Panc1 (cell line): ENCODE measurements at regions not wholly inside any gene's neighbourhood (a gene's known extent, or its start where the extent isn't known, plus 50 kb on each side); places are given as distances from the start of the nearest gene placed in this dataset.

Source experiments
- ATAC-seq: fragments of 200-7000 bp; cut with Tn5 transposase; 2 replicates; pipeline ENCODE4 v1.9.1; 2020; ENCODE audit warnings: mild to moderate bottlenecking, moderate library complexity
- BruUV-seq: library from RNA; stranded (reverse); fragments of 400-500 nt; replicated peaks from 2 replicates; lab custom pipeline; 2021; lab: Mats Ljungman, UMichigan
- CTCF ChIA-PET: fragments of 300-600 bp; sonication (Branson Sonifier 250); formaldehyde crosslinking; loops from one replicate; lab custom pipeline; 2022; ENCODE audit warnings: antibody characterized with exemption; lab: Charles Lee
- POLR2A ChIA-PET: fragments of 300-600 bp; sonication (Branson Sonifier 250); formaldehyde crosslinking; loops from one replicate; lab custom pipeline; 2022; ENCODE audit warnings: antibody characterized with exemption; lab: Charles Lee
- DNase-seq: peaks from one replicate; pipeline ENCODE4 v3.0.0-alpha.2; 2010; ENCODE audit warnings: low read depth, low spot score
- H3K27ac ChIP-seq: 2 replicates; pipeline ENCODE4 v1.5.1; 2011; ENCODE audit warnings: mild to moderate bottlenecking, low read length, inconsistent platforms
- H3K27me3 ChIP-seq: fragments of 200-500 bp; sonication (Bioruptor generic); 2 replicates; pipeline ENCODE4 v1.6.0; 2014; ENCODE audit warnings: low read length, inconsistent platforms; ENCODE audit not compliant: control insufficient read depth, insufficient read depth
- H3K36me3 ChIP-seq: fragments of 200-500 bp; sonication (Bioruptor generic); 2 replicates; pipeline ENCODE4 v1.5.1; 2014; ENCODE audit warnings: inconsistent platforms, mild to moderate bottlenecking, low read length, moderate library complexity; ENCODE audit not compliant: control insufficient read depth, insufficient read depth
- H3K4me1 ChIP-seq: 2 replicates; pipeline ENCODE4 v1.5.1; 2011; ENCODE audit warnings: inconsistent platforms, mild to moderate bottlenecking, low read length, moderate library complexity; ENCODE audit not compliant: control insufficient read depth, insufficient read depth
- H3K4me3 ChIP-seq, 2 experiments: 2 replicates each; pipeline ENCODE4 v1.5.1; 2011 to 2012; ENCODE audit warnings: low read depth in 2 of 2, low read length in 2 of 2, mild to moderate bottlenecking in 2 of 2, inconsistent platforms in 1 of 2, moderate library complexity in 1 of 2
- H3K9me3 ChIP-seq: fragments of 200-500 bp; sonication (Bioruptor generic); 2 replicates; pipeline ENCODE4 v1.5.1; 2014; ENCODE audit warnings: low read depth, mild to moderate bottlenecking, inconsistent platforms, low read length, moderate library complexity; ENCODE audit not compliant: control insufficient read depth, insufficient read depth
- POLR2AphosphoS5 ChIP-seq: IDR thresholded peaks from 2 replicates; pipeline ENCODE4 v1.6.1; 2012; ENCODE audit warnings: mild to moderate bottlenecking, low read depth, low read length, moderate library complexity
- SIN3A ChIP-seq: IDR thresholded peaks from 2 replicates; pipeline ENCODE4 v1.6.1; 2012; ENCODE audit warnings: low read depth, mild to moderate bottlenecking, low read length, moderate library complexity, borderline replicate concordance; ENCODE audit not compliant: insufficient read depth
- TCF7L2 ChIP-seq: IDR thresholded peaks from 2 replicates; pipeline ENCODE4 v1.6.1; 2011; ENCODE audit warnings: mild to moderate bottlenecking, low read depth, low read length, inconsistent platforms
- in situ Hi-C: cut with HindIII; loops from 2 replicates; pipeline ENCODE4 v1.10.0; 2016; ENCODE audit warnings: low sequenced_read_pairs, low pct_unique_long_range_greater_than_20kb
- intact Hi-C: fragments of 100-400 bp; cut with micrococcal nuclease; formaldehyde crosslinking; loops from one replicate; pipeline ENCODE4 v1.10.0; 2022; ENCODE audit not compliant: unreplicated experiment
- TF ChIP-seq, protein P1 (sequence below), 2 experiments: IDR thresholded peaks; 2 replicates each; pipeline ENCODE4 v1.6.1; 2011 to 2012; ENCODE audit warnings: low read depth in 2 of 2, control low read depth in 1 of 2, low read length in 1 of 2, mild to moderate bottlenecking in 1 of 2, moderate library complexity in 1 of 2; ENCODE audit not compliant: insufficient read depth in 1 of 2
- TF ChIP-seq, protein P2 (sequence below): fragments of 450-650 bp; IDR thresholded peaks from 2 replicates; pipeline ENCODE4 v1.5.1; 2017; ENCODE audit warnings: mild to moderate bottlenecking

DNA sequence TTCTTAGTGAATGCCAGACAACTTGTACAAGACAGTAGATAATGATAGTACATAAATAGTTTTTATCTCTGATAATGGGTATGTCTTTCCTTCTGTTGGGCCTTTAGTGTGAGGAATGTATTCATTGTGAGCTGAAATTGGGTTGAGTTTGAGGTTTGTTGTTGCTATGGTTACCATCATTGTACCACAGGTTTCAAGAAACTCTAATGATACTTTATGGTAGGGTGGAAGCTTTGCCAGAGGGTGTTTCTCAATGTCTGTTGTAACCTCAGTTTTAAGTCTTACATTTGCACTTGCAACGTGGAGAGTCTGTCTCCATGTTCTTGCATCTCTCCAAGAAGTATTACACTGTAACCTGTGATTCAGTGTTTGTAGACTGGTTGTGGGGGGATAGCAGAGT, 1550.1 kb downstream of the MAT2B start:
- POLR2A ChIA-PET, result no interaction called here
- TF ChIP-seq, protein P1, sequence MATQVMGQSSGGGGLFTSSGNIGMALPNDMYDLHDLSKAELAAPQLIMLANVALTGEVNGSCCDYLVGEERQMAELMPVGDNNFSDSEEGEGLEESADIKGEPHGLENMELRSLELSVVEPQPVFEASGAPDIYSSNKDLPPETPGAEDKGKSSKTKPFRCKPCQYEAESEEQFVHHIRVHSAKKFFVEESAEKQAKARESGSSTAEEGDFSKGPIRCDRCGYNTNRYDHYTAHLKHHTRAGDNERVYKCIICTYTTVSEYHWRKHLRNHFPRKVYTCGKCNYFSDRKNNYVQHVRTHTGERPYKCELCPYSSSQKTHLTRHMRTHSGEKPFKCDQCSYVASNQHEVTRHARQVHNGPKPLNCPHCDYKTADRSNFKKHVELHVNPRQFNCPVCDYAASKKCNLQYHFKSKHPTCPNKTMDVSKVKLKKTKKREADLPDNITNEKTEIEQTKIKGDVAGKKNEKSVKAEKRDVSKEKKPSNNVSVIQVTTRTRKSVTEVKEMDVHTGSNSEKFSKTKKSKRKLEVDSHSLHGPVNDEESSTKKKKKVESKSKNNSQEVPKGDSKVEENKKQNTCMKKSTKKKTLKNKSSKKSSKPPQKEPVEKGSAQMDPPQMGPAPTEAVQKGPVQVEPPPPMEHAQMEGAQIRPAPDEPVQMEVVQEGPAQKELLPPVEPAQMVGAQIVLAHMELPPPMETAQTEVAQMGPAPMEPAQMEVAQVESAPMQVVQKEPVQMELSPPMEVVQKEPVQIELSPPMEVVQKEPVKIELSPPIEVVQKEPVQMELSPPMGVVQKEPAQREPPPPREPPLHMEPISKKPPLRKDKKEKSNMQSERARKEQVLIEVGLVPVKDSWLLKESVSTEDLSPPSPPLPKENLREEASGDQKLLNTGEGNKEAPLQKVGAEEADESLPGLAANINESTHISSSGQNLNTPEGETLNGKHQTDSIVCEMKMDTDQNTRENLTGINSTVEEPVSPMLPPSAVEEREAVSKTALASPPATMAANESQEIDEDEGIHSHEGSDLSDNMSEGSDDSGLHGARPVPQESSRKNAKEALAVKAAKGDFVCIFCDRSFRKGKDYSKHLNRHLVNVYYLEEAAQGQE (IDR thresholded peaks at IDR 0.05; ENCODE audit: insufficient read depth in 1 of 2, low read depth in 2 of 2, low read length in 1 of 2), result no peak
- TF ChIP-seq, protein P2, sequence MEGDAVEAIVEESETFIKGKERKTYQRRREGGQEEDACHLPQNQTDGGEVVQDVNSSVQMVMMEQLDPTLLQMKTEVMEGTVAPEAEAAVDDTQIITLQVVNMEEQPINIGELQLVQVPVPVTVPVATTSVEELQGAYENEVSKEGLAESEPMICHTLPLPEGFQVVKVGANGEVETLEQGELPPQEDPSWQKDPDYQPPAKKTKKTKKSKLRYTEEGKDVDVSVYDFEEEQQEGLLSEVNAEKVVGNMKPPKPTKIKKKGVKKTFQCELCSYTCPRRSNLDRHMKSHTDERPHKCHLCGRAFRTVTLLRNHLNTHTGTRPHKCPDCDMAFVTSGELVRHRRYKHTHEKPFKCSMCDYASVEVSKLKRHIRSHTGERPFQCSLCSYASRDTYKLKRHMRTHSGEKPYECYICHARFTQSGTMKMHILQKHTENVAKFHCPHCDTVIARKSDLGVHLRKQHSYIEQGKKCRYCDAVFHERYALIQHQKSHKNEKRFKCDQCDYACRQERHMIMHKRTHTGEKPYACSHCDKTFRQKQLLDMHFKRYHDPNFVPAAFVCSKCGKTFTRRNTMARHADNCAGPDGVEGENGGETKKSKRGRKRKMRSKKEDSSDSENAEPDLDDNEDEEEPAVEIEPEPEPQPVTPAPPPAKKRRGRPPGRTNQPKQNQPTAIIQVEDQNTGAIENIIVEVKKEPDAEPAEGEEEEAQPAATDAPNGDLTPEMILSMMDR, result no peak
- TF ChIP-seq POLR2AphosphoS5 (no peak), TCF7L2 (no peak), SIN3A (no peak)
- H3K4me3 ChIP-seq, result no peak overlapping the region
- no peaks in the 10 kb centered on the region for H3K36me3 ChIP-seq
- H3K27ac ChIP-seq, result no peak overlapping the region
- in situ Hi-C loops, result no loop called here
- DNase-seq (no peak), ATAC-seq (no peak)
- intact Hi-C loops, result no loop called here
- BruUV-seq, result no TSS peak
- CTCF ChIA-PET, result no interaction called here
- H3K9me3 ChIP-seq, result no peaks in the 10 kb centered on the region
- H3K4me1 ChIP-seq, result no peaks in the 10 kb centered on the region
- H3K27me3 ChIP-seq, result no peaks in the 10 kb centered on the region

DNA sequence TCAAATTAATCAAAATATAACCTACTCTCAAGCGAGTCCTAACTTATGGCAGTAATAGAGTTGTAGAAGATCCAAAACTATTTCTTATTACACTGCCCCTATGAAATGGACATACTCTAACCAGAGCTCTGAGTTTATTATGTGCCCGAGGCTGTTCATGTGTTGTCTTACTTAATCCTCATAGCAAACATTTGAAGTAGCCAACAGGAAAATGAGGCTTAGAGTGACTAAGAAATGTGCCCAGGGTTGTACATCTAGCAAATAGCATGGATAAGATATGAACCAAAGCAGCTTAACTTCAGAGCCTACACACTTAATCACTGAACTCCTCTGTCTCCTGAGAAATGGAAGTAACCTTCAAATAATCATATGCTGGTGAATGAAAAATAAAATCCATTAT, 1551.7 kb downstream of the MAT2B start:
- no peak overlapping the region for H3K4me3 ChIP-seq
- CTCF ChIA-PET, result no interaction called here
- intact Hi-C loops, result no loop called here

More for the DNA sequence above, 1551.7 kb downstream of the MAT2B start:
- ATAC-seq (no peak), DNase-seq (no peak)
- H3K27ac ChIP-seq, result no peak overlapping the region
- POLR2A ChIA-PET, result no interaction called here
- BruUV-seq, result no TSS peak
- H3K4me1 ChIP-seq, result no peaks in the 10 kb centered on the region
- H3K27me3 ChIP-seq, result no peaks in the 10 kb centered on the region
- TF ChIP-seq TCF7L2 (no peak), SIN3A (no peak), POLR2AphosphoS5 (no peak)
- TF ChIP-seq, protein P1 (IDR thresholded peaks at IDR 0.05; ENCODE audit: insufficient read depth in 1 of 2, low read depth in 2 of 2, low read length in 1 of 2), result no peak
- TF ChIP-seq, protein P2, result no peak
- in situ Hi-C loops, result no loop called here
- no peaks in the 10 kb centered on the region for H3K9me3 ChIP-seq
- no peaks in the 10 kb centered on the region for H3K36me3 ChIP-seq
